ENCODE measurements at regions not wholly inside any gene's neighbourhood (a gene's known extent, or its start where the extent isn't known, plus 50 kb on each side); places are given as distances from the start of the nearest gene placed in this dataset.

GRCh38 chr17:73942703-73943415 is 260.6 kb upstream of the RPL38 start:
- TF ChIP-seq POLR2AphosphoS5 (IDR thresholded peaks at IDR 0.05; ENCODE audit: low read depth, low read length) (no peak), CTCF (IDR thresholded peaks at IDR 0.05) (no peak), SIN3A (IDR thresholded peaks at IDR 0.05; ENCODE audit: borderline replicate concordance, insufficient read depth, low read depth, low read length) (no peak), REST (IDR thresholded peaks at IDR 0.05; ENCODE audit: insufficient read depth in 1 of 2, low read depth in 2 of 2, low read length in 1 of 2) (no peak)

Data from Panc1 (cell line).